Mucosa of descending colon (tissue), 3 donors: ENCODE measurements at regions not wholly inside any gene's neighbourhood (a gene's known extent, or its start where the extent isn't known, plus 50 kb on each side); places are given as distances from the start of the nearest gene placed in this dataset.

ENCODE experiments used
- ATAC-seq: fragments of 200-7000 bp; cut with Tn5 transposase; one replicate; pipeline ENCODE4 v1.9.1; 2020; ENCODE audit warnings: mild to moderate bottlenecking, moderate library complexity
- DNase-seq, 3 donors: peaks; one replicate each; pipeline ENCODE4 v3.0.0-alpha.2; 2020
- H3K36me3 ChIP-seq: fragments of 200-600 bp; one replicate; pipeline ENCODE4 v1.8.0; 2021; ENCODE audit warnings: low read depth, mild to moderate bottlenecking
- H3K4me1 ChIP-seq: fragments of 200-600 bp; one replicate; pipeline ENCODE4 v1.8.0; 2021; ENCODE audit warnings: low read depth, mild to moderate bottlenecking
- H3K4me3 ChIP-seq: fragments of 200-600 bp; one replicate; pipeline ENCODE4 v1.8.0; 2021; ENCODE audit warnings: mild to moderate bottlenecking
- H3K9me3 ChIP-seq: fragments of 200-600 bp; one replicate; pipeline ENCODE4 v1.8.0; 2021; ENCODE audit warnings: mild to moderate bottlenecking
- CTCF ChIP-seq: fragments of 200-600 bp; IDR thresholded peaks from one replicate; pipeline ENCODE4 v1.8.0; 2022; ENCODE audit warnings: antibody characterized with exemption, mild to moderate bottlenecking
- intact Hi-C, 2 donors: fragments of 100-400 bp; cut with DNase I in 1 of 2; cut with micrococcal nuclease in 1 of 2; formaldehyde crosslinking; loops; one replicate each; pipeline versions ENCODE4 v1.11.0 to v1.11.1; 2022; cut with DNase I, micrococcal nuclease
- donor health status: DM: no; HTN: no; CAD: no; lungs with moderate emphysema.
- donor health status: DM: no; HTN: no; CAD: no.
- donor health status: DM: no; HTN: yes; CAD: no.

GRCh38 chr10:118501171-118501570 lies 94.3 kb downstream of the PRLHR start:
- no peak for DNase-seq
- Histone ChIP-seq H3K4me3 (no peak overlapping the region), H3K9me3 (no peaks in the 10 kb centered on the region), H3K4me1 (peaks cover 2% of the 10 kb centered on the region), H3K36me3 (no peaks in the 10 kb centered on the region)
- TF ChIP-seq CTCF, result no peak
- no peak for ATAC-seq
- intact Hi-C loops, result no loop called here

- peaks cover 3% of the 10 kb centered on the region for H3K4me1 ChIP-seq
- DNase-seq (peak in 1 of 3 donors; percentile 12), ATAC-seq (no peak)
- intact Hi-C loops, result no loop called here
- H3K4me3 ChIP-seq, result no peak overlapping the region
- no peaks in the 10 kb centered on the region for H3K9me3 ChIP-seq
- H3K36me3 ChIP-seq, result no peaks in the 10 kb centered on the region
- TF ChIP-seq CTCF, result no peak
These were observed 94.9 kb downstream of the PRLHR start for GRCh38 chr10:118500477-118501104.

GRCh38 chr10:118499186-118499585 lies 96.3 kb downstream of the PRLHR start:
- H3K9me3 ChIP-seq, result no peaks in the 10 kb centered on the region
- TF ChIP-seq CTCF, result no peak
- peaks cover 3% of the 10 kb centered on the region for H3K4me1 ChIP-seq
- intact Hi-C loops, result no loop called here
- DNase-seq (no peak), ATAC-seq (no peak)
- H3K36me3 ChIP-seq, result no peaks in the 10 kb centered on the region
- no peak overlapping the region for H3K4me3 ChIP-seq

DNA sequence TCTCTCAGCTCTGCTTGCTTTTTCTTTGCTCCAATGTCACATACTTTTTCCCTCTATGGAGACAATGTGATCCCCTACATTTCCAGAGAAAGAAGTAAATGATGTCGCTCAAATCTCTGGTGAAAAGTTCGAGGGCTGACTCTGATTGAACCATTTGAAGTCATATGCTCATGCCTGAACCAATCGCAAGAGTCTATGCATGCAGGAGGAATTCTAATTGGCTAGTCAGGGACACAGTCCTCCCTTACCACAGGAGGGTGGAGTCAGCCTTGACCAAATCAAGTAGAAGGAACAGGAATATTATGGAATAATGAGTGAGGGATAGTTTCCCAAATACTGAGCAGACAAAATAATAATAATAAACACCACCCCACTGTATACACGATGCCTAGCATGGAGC lies 96.8 kb downstream of the PRLHR start:
- H3K36me3 ChIP-seq, result no peaks in the 10 kb centered on the region
- H3K4me1 ChIP-seq, result peaks cover 3% of the 10 kb centered on the region
- no peak for ATAC-seq
- intact Hi-C loops, result no loop called here
- no peak for DNase-seq
- TF ChIP-seq CTCF, result no peak
- no peak overlapping the region for H3K4me3 ChIP-seq
- no peaks in the 10 kb centered on the region for H3K9me3 ChIP-seq

GRCh38 chr10:118497227-118497626 lies 98.2 kb downstream of the PRLHR start:
- Histone ChIP-seq H3K4me1 (peaks cover 3% of the 10 kb centered on the region), H3K4me3 (no peak overlapping the region), H3K36me3 (no peaks in the 10 kb centered on the region), H3K9me3 (no peaks in the 10 kb centered on the region)
- no peak for TF ChIP-seq CTCF
- ATAC-seq (no peak), DNase-seq (no peak)
- intact Hi-C loops, result no loop called here

- no peak for TF ChIP-seq CTCF
- peak; percentile 93 for ATAC-seq
- H3K9me3 ChIP-seq, result no peaks in the 10 kb centered on the region
- intact Hi-C loops, result no loop called here
- DNase-seq, result peak in 1 of 3 donors; percentile 66
- H3K4me3 ChIP-seq, result no peak overlapping the region
- peaks cover 3% of the 10 kb centered on the region for H3K4me1 ChIP-seq
- no peaks in the 10 kb centered on the region for H3K36me3 ChIP-seq
These were observed 98.9 kb downstream of the PRLHR start for GRCh38 chr10:118496525-118496924.
